Trophoblast cell (in vitro differentiated cells and primary cell): ENCODE measurements at regions not wholly inside any gene's neighbourhood (a gene's known extent, or its start where the extent isn't known, plus 50 kb on each side); places are given as distances from the start of the nearest gene placed in this dataset.
"Not testable (repeated sequence)": the region's sequence is repeated elsewhere in the genome, so short reads cannot be mapped to it uniquely, and the experiment has no call there.

Experiments
- DNase-seq, 2 donors: peaks; one replicate each; pipeline ENCODE4 v3.0.0-alpha.2; 2016
- H2AFZ ChIP-seq: 2 replicates; pipeline ENCODE4 v1.6.1; 2013; ENCODE audit warnings: low read length, moderate library complexity, mild to moderate bottlenecking; ENCODE audit not compliant: insufficient read depth, poor library complexity
- H2AK5ac ChIP-seq: 2 replicates; pipeline ENCODE4 v1.6.1; 2013; ENCODE audit warnings: mild to moderate bottlenecking, low read length
- H2BK120ac ChIP-seq: 2 replicates; pipeline ENCODE4 v1.6.1; 2013; ENCODE audit warnings: low read length, mild to moderate bottlenecking, moderate library complexity; ENCODE audit not compliant: insufficient read depth, poor library complexity
- H2BK12ac ChIP-seq: 2 replicates; pipeline ENCODE4 v1.6.1; 2013; ENCODE audit warnings: mild to moderate bottlenecking, low read length, moderate library complexity
- H2BK5ac ChIP-seq: 2 replicates; pipeline ENCODE4 v1.6.1; 2013; ENCODE audit warnings: low read length, low read depth, moderate library complexity, mild to moderate bottlenecking; ENCODE audit not compliant: poor library complexity
- H3K14ac ChIP-seq: 2 replicates; pipeline ENCODE4 v1.6.1; 2013; ENCODE audit warnings: mild to moderate bottlenecking, low read length
- H3K18ac ChIP-seq: 2 replicates; pipeline ENCODE4 v1.6.1; 2013; ENCODE audit warnings: mild to moderate bottlenecking, low read length
- H3K23ac ChIP-seq: 2 replicates; pipeline ENCODE4 v1.6.1; 2013; ENCODE audit warnings: low read length
- H3K27ac ChIP-seq: 2 replicates; pipeline ENCODE4 v1.5.1; 2013; ENCODE audit warnings: low read depth, mild to moderate bottlenecking, inconsistent platforms, low read length, moderate library complexity
- H3K27me3 ChIP-seq: 2 replicates; pipeline ENCODE4 v1.6.1; 2013; ENCODE audit warnings: inconsistent platforms, mild to moderate bottlenecking, low read length, moderate library complexity; ENCODE audit not compliant: insufficient read depth
- H3K36me3 ChIP-seq, 2 experiments: 1 replicate in 1 of 2; 2 replicates in 1 of 2; pipeline ENCODE4 v1.6.1; 2013; ENCODE audit warnings: low read length in 2 of 2, mild to moderate bottlenecking in 2 of 2, moderate library complexity in 1 of 2; ENCODE audit not compliant: insufficient read depth in 2 of 2, control insufficient read depth in 1 of 2
- H3K4ac ChIP-seq: 2 replicates; pipeline ENCODE4 v1.6.1; 2013; ENCODE audit warnings: low read depth, mild to moderate bottlenecking, low read length, moderate library complexity
- H3K4me1 ChIP-seq, 2 experiments: 1 replicate in 1 of 2; 2 replicates in 1 of 2; pipeline ENCODE4 v1.6.1; 2013; ENCODE audit warnings: low read length in 2 of 2, mild to moderate bottlenecking in 2 of 2, moderate library complexity in 1 of 2; ENCODE audit not compliant: insufficient read depth in 2 of 2, control insufficient read depth in 1 of 2
- H3K4me2 ChIP-seq: 2 replicates; pipeline ENCODE4 v1.6.1; 2013; ENCODE audit warnings: inconsistent platforms, mild to moderate bottlenecking, low read length, moderate library complexity
- H3K4me3 ChIP-seq: 2 replicates; pipeline ENCODE4 v1.5.1; 2013; ENCODE audit warnings: mild to moderate bottlenecking, low read depth, low read length, inconsistent platforms
- H3K79me1 ChIP-seq: one replicate; pipeline ENCODE4 v1.6.1; 2013; ENCODE audit warnings: low read length
- H3K79me2 ChIP-seq: 2 replicates; pipeline ENCODE4 v1.6.1; 2013; ENCODE audit warnings: low read length, mild to moderate bottlenecking; ENCODE audit not compliant: control insufficient read depth, insufficient read depth, poor library complexity
- H3K9ac ChIP-seq: 2 replicates; pipeline ENCODE4 v1.6.1; 2013; ENCODE audit warnings: mild to moderate bottlenecking, low read length
- H3K9me3 ChIP-seq: 2 replicates; pipeline ENCODE4 v1.6.1; 2013; ENCODE audit warnings: low read depth, mild to moderate bottlenecking, control low read depth, inconsistent platforms, low read length; ENCODE audit not compliant: insufficient read depth
- H4K12ac ChIP-seq: 2 replicates; pipeline ENCODE4 v1.6.1; 2013; ENCODE audit warnings: low read depth, mild to moderate bottlenecking, low read length, moderate library complexity
- H4K8ac ChIP-seq: 2 replicates; pipeline ENCODE4 v1.6.1; 2013; ENCODE audit warnings: low read depth, mild to moderate bottlenecking, low read length, moderate library complexity
- H4K91ac ChIP-seq: one replicate; pipeline ENCODE4 v1.6.1; 2013; ENCODE audit warnings: low read depth, mild to moderate bottlenecking, low read length, moderate library complexity
- WGBS: extraction: QIAGEN DNeasy Blood & Tissue Kit; methylation state at CpG from one replicate; pipeline ENCODE4 v1.1.7; 2013; ENCODE audit warnings: missing lambda C conversion rate; ENCODE audit not compliant: insufficient read length, insufficient coverage; ENCODE audit errors: extremely low coverage; 5-methylcytosine and 5-hydroxymethylcytosine counted together

GRCh38 chr4:114044351-114044750 lies 64.9 kb upstream of the ARSJ start:
- not testable (repeated sequence) for H3K27me3 ChIP-seq, H3K4me2 ChIP-seq, H3K4me1 ChIP-seq, H3K79me2 ChIP-seq, H3K9ac ChIP-seq, H2AK5ac ChIP-seq, H3K79me1 ChIP-seq, DNase-seq, H3K4me3 ChIP-seq, H2BK120ac ChIP-seq, H2AFZ ChIP-seq, H4K91ac ChIP-seq, H3K14ac ChIP-seq, H4K8ac ChIP-seq, H2BK5ac ChIP-seq, H4K12ac ChIP-seq, H3K4ac ChIP-seq, H3K27ac ChIP-seq, H3K9me3 ChIP-seq, H2BK12ac ChIP-seq, H3K36me3 ChIP-seq, H3K18ac ChIP-seq, H3K23ac ChIP-seq
- no CpG with 5 or more reads among the region's 14 CpGs for WGBS

GRCh38 chr4:114046331-114046730 lies 66.9 kb upstream of the ARSJ start:
- no peaks in the 10 kb centered on the region for H3K4me1 ChIP-seq
- H2AFZ ChIP-seq = no peak overlapping the region
- H2BK5ac ChIP-seq = no peak overlapping the region
- no peaks in the 10 kb centered on the region for H3K79me1 ChIP-seq
- H4K8ac ChIP-seq = no peak overlapping the region
- no peak overlapping the region for H2AK5ac ChIP-seq
- no CpG with 5 or more reads among the region's 3 CpGs for WGBS
- H3K9me3 ChIP-seq = no peaks in the 10 kb centered on the region
- H3K9ac ChIP-seq = no peak overlapping the region
- no peak overlapping the region for H3K14ac ChIP-seq
- H3K4ac ChIP-seq = no peak overlapping the region
- no peak overlapping the region for H2BK12ac ChIP-seq
- no peak overlapping the region for H4K91ac ChIP-seq
- H3K4me3 ChIP-seq = no peak overlapping the region
- H3K79me2 ChIP-seq = no peaks in the 10 kb centered on the region
- H2BK120ac ChIP-seq = no peak overlapping the region
- no peak overlapping the region for H4K12ac ChIP-seq
- no peak overlapping the region for H3K18ac ChIP-seq
- no peak for DNase-seq
- no peak overlapping the region for H3K4me2 ChIP-seq
- no peaks in the 10 kb centered on the region for H3K36me3 ChIP-seq
- no peaks in the 10 kb centered on the region for H3K27me3 ChIP-seq
- no peak overlapping the region for H3K27ac ChIP-seq
- H3K23ac ChIP-seq = no peak overlapping the region

GRCh38 chr4:114048154-114048553 lies 68.7 kb upstream of the ARSJ start:
- not testable (repeated sequence) for H3K27me3 ChIP-seq, H3K23ac ChIP-seq, H3K4me2 ChIP-seq, H3K4ac ChIP-seq, H3K4me1 ChIP-seq, H2AFZ ChIP-seq, H2BK120ac ChIP-seq, H3K79me1 ChIP-seq, H3K18ac ChIP-seq, H4K12ac ChIP-seq, H4K91ac ChIP-seq, H3K27ac ChIP-seq, H3K79me2 ChIP-seq, H3K14ac ChIP-seq, H3K9me3 ChIP-seq, H3K36me3 ChIP-seq, H3K4me3 ChIP-seq, H2AK5ac ChIP-seq, H2BK5ac ChIP-seq, H4K8ac ChIP-seq, DNase-seq, H2BK12ac ChIP-seq, H3K9ac ChIP-seq
- WGBS = no CpG with 5 or more reads among the region's 3 CpGs

- no CpG with 5 or more reads among the region's 4 CpGs for WGBS
- no peak overlapping the region for H2AFZ ChIP-seq
- no peaks in the 10 kb centered on the region for H3K36me3 ChIP-seq
These were observed 72.8 kb upstream of the ARSJ start for GRCh38 chr4:114052227-114052626.

More at GRCh38 chr4:114052227-114052626, 72.8 kb upstream of the ARSJ start:
- H3K14ac ChIP-seq = no peak overlapping the region
- no peak overlapping the region for H3K4me3 ChIP-seq
- H3K4me2 ChIP-seq = no peak overlapping the region
- no peaks in the 10 kb centered on the region for H3K79me2 ChIP-seq
- no peak overlapping the region for H3K9ac ChIP-seq
- no peak overlapping the region for H4K8ac ChIP-seq
- H3K79me1 ChIP-seq = no peaks in the 10 kb centered on the region
- H3K27ac ChIP-seq = no peak overlapping the region
- H3K4ac ChIP-seq = no peak overlapping the region
- H2BK12ac ChIP-seq = no peak overlapping the region
- no peak for DNase-seq
- H2BK120ac ChIP-seq = no peak overlapping the region
- H4K12ac ChIP-seq = no peak overlapping the region
- H2AK5ac ChIP-seq = no peak overlapping the region
- H4K91ac ChIP-seq = no peak overlapping the region
- no peak overlapping the region for H3K23ac ChIP-seq
- H2BK5ac ChIP-seq = no peak overlapping the region
- no peaks in the 10 kb centered on the region for H3K4me1 ChIP-seq
- no peaks in the 10 kb centered on the region for H3K27me3 ChIP-seq
- H3K9me3 ChIP-seq = no peaks in the 10 kb centered on the region
- H3K18ac ChIP-seq = no peak overlapping the region
